NCI-H2107 treated with DMSO at 0.1 percent for 48 hours (cell line): ENCODE measurements at regions not wholly inside any gene's neighbourhood (a gene's known extent, or its start where the extent isn't known, plus 50 kb on each side); places are given as distances from the start of the nearest gene placed in this dataset.

Experiments used
- DNase-seq: peaks from one replicate; lab custom pipeline; 2025; ENCODE audit not compliant: unreplicated experiment; lab: John Stamatoyannopoulos, UW

DNA sequence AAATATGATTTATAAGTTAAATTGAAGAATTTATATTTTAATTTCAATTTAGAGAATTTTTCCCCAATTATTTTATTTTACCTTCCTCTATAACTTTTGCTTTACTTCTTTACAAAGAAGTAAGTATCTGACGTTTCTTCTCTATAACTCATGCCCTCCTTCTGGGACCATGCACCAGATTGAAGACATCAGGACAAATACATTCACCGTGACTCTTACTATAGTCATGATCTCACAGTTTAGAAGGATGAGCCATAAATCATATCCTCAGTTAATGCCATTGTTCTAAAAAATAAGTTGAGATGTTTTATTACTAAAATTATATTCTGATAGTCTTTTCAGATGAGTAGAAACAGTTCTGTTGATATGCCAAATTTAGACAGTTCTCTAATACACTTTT, 279.3 kb downstream of the TMX3 start:
- no peak for DNase-seq

DNA sequence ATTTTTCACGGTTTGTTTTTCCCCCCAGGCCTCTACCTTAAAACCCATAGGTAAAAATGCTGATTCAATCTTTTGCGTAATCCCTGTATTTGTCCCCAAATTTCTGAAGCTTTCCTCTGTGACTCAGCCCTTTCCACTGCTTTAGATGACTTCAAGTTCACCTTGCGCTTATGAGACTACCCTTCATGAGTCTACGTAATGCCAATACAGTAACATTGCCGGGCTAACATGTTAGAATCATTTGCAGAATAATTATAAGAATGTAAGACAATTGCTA, 283.0 kb downstream of the TMX3 start:
- DNase-seq = no peak

DNA sequence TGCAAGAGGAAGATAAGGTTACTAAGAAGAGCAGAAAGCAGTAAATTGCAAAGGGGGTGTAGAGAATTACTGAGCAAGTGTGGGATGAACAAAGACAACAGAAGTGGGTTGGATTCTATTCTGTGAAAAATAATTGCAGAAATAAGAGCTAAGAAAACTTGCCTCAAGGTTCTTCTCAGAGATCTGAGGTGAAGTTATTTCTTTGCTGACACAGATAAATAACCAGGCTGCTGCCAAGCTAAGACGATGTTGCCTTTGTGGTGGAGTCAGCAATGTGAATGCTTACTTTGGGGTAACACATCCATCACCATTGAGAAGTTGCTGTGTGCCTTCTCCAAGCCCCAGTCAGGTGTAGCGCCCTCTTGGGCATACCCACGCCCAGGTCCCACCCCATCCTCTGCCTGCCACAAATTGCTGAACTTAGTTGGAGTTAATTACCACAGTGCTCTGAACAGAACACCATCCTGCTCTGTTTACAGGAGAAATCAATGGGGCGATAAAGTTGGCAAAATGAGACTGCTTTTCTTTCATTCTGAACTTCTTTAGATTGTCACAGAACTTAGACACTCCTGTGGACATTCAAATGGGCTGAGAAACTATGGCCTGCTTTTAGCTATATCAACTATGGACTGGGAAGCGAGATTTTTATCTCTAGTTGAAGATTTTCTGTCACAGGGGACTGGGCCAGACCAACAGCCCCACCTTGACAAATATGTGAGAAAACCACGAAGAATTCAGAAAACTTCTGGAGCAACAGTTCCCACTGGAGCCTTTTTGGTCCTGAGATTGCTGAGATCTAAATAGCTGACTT, 283.6 kb downstream of the TMX3 start:
- DNase-seq = no peak

DNA sequence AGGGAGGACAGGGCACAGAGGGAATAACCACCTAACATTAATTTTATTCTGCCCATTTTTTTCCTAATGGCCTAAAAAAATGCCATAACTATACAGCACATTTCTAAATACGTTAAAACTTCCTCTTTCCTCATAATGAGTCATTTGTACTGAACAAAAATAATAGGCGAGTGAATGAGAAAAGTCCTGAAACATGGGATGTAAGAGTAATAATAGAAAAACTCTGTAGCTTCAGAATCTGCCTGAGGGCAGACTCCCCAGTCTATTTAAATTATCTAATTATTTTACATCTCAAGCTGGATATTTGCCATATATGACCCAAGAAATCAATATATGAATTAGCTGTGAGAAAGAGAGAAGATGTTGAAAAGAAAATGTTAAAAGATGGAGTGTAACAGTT, 285.1 kb downstream of the TMX3 start:
- DNase-seq = no peak

DNA sequence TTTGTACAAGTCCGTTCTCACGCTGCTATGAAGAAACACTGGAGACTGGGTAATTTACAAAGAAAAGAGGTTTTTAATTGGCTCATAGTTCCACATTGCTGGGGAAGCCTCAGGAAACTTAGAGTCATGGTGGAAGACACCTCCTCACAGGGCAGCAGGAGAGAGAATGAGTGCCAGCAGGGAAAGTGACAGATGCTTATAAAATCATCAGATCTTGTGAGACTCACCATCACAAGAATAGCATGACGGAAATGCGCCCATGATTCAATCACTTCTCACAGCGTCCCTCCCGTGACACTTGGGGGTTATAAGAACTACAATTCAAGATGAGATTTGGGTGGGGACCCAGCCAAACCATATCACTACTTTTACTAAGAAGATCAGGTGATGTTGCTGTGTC, 285.8 kb downstream of the TMX3 start:
- DNase-seq = no peak

DNA sequence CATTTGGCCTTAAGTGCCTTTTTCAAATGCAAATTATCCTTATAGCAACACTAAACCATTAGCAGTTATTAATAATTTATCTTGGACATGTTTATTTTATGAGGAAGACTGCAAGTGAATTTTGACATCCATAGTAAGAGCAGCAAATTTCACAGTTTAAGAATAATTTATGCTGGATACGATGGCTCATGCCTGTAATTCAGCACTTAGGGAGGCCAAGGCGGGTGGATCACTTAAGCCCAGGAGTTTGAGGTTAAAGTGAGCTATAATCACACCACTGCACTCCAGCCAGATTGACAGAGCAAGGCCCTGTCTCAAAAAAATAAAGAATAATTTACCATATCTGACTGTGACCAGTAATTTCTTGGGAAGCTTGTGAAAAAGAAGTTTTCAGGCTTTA, 286.2 kb downstream of the TMX3 start:
- no peak for DNase-seq

GRCh38 chr18:68427951-68428401, 286.9 kb downstream of the TMX3 start:
- DNase-seq = no peak

DNA sequence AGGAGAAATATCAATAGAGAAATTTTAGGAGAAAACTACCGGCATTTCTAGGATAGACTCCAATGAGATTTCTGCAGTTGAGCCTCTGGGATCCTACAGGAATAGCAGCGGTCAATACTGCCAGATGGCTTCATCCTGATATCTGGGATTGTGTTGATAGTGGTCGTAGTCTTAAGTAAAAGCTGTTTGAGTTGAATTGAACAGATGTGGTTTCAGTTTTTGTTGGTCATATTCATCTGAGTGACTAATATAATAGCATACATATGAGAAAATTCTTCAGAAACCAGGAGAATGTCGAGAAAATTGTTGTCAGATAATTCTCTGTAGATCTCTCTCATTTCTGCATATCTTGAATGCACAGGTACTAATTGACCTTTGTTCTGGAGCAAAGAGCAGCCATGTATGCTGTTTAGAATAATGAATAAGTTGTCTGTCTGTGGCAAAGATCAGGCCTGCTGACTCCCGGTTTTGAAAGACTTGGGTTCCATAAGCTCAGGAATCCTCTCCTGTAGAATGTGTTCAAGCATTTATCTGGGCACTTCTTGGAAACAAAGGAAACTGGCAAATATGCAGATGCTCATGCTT, 288.1 kb downstream of the TMX3 start:
- no peak for DNase-seq

- no peak for DNase-seq
Measured at GRCh38 chr18:68418881-68419280, 296.0 kb downstream of the TMX3 start.

DNA sequence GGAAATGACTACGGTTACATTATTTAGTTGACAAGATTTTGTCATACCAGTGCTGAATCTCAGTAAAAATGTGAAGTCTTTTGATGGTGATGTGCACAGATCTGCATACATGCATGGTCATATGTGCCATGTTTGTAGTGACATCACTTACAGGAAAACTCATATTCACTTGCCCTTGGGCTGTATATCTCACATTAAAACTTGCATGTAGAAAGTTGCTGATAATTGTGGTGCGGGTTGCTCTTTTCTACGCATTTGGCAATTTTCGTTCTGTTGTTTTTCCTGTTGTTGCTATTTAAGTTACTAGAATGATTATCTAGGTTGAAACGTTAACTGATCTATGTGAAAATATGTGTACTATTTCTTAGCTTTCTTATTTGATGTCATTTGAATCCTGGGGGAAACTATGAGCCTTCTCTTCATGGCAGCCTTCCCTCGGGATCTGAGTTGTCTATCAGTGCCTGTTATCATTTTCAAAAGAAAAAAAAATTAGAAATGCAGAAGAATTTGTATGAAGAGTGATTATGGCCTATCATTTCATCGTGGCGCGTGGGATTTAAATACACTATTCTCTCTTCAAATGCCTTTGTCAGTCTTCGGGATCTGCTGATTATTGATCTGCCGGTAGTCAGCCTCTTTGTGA, 296.6 kb downstream of the TMX3 start:
- DNase-seq = no peak

GRCh38 chr18:68417826-68418225, 297.1 kb downstream of the TMX3 start:
- no peak for DNase-seq

- peak; percentile 29 for DNase-seq
Measured at GRCh38 chr18:68417166-68417799, 297.6 kb downstream of the TMX3 start.

- DNase-seq = no peak
Measured at GRCh38 chr18:68414407-68414806, 300.5 kb downstream of the TMX3 start.

- DNase-seq = no peak
Measured at GRCh38 chr18:68409576-68409975, 305.3 kb downstream of the TMX3 start.

- DNase-seq = no peak
Measured at GRCh38 chr18:68406761-68407160, 308.1 kb downstream of the TMX3 start.

- no peak for DNase-seq
Measured at GRCh38 chr18:68402784-68403183, 312.1 kb downstream of the TMX3 start.

DNA sequence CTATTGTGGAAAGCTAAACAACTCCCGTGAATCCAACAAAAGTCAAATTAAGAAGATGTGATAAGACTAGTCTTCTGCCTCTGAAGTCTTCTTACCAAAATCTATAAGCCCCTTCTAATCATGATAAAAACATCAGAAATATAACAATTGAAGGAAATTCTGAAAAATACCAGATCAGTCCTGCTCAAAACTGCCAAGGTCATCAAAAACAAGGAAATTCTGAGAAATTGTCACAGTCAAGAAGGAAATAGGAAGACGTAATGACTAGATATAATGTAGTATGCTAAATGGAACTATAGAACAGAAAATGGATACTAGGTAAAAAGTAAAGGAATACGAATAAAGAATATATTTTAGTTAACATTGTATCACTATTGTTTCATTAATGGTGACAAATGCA, 314.0 kb downstream of the TMX3 start:
- no peak for DNase-seq

- no peak for DNase-seq
Measured at GRCh38 chr18:68399721-68400120, 315.2 kb downstream of the TMX3 start.

- no peak for DNase-seq
Measured at GRCh38 chr18:68397241-68398035, 317.5 kb downstream of the TMX3 start.

DNA sequence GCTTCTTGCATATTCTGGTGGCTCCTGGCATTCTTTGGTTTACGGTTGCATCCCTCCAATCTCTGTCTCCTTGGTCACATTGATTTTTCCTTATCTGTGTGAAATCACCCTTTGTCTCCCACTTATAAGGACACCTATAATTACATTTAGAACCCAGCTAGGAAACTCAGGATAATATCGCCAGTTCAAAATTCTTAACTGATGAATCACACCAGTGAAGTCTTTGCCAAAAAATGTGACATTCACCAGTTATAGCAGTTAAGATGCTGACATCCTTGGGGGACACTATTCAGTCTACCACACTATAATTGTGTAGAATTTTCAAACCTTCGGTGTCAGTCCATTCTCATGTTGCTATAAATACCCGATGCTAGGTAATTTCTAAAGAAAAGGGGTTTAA, 320.2 kb downstream of the TMX3 start:
- DNase-seq = no peak

DNA sequence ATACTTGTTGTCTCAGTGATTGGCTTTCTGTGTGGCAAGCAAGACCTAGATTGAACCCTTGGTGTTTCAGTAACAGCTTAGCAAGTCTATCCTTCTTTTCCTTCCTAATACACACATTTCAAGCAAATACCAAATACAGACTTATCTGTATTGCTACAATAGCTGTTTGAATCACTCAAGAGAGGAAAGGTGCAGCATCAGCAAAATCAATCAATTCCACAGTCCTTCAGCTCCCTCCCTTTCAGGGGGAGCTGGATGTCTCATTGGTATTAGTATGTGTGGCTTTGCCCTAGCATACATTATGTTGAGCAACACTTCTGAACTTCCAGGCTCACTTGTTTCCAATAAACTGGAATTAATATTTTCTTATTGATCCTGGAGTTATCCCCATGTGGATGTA, 323.1 kb downstream of the TMX3 start:
- no peak for DNase-seq
